ENCODE measurements at regions not wholly inside any gene's neighbourhood (a gene's known extent, or its start where the extent isn't known, plus 50 kb on each side); places are given as distances from the start of the nearest gene placed in this dataset.

DNA sequence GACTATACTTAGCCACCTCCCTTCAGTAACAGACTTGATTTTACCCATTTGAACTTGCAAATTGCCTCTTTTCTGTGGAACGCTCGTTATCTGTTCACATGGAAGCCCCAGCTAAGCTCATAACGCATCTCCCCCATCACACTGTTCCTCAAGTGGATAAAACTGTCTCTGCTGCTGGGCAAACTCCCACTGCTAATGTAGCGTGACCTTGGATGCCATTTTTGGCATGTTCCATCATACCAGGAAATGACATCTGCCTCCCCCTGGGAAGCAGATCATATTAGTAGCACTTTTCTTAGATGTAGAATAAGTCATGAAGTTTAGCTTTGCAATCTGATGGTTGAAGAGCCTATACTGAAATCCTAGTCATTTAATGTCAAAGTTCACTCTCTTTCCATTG, 528.7 kb upstream of the PLXNA2 start:
- Mint-ChIP-seq H3K9me3 (peaks cover 8% of the 10 kb centered on the region), H3K27me3 (no peaks in the 10 kb centered on the region), H3K36me3 (no peaks in the 10 kb centered on the region), H3K27ac (no peak overlapping the region), H3K4me1 (ENCODE audit: low read depth in 2 of 2) (no peaks in the 10 kb centered on the region), H3K4me3 (no peak overlapping the region)
- DNase-seq (ENCODE audit: low spot score) (no peak), ATAC-seq (no peak)

DNA sequence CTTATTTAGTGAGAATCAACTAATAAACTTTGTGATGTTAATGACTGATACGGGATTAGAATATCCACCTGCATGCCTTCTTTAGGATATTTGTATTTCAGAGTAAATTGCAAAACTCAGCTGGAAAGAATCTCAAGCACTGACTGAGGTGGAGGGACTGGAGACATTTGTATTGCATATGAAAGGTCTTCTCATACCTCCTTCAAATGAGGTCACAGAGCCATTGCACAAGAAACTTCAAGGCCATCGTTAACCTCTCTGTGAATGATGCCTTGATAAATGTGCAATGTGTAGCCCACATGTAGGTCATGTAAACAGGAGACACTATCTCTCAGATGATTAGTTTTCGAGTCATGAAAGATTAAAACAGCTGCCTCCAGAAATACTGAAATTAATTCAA, 531.7 kb upstream of the PLXNA2 start:
- peaks cover 8% of the 10 kb centered on the region for H3K9me3 Mint-ChIP-seq
- DNase-seq (ENCODE audit: low spot score) (no peak), ATAC-seq (no peak)
- H3K4me1 Mint-ChIP-seq (ENCODE audit: low read depth in 2 of 2), result no peaks in the 10 kb centered on the region
- no peak overlapping the region for H3K27ac Mint-ChIP-seq
- no peaks in the 10 kb centered on the region for H3K36me3 Mint-ChIP-seq
- no peak overlapping the region for H3K4me3 Mint-ChIP-seq
- no peaks in the 10 kb centered on the region for H3K27me3 Mint-ChIP-seq

DNA sequence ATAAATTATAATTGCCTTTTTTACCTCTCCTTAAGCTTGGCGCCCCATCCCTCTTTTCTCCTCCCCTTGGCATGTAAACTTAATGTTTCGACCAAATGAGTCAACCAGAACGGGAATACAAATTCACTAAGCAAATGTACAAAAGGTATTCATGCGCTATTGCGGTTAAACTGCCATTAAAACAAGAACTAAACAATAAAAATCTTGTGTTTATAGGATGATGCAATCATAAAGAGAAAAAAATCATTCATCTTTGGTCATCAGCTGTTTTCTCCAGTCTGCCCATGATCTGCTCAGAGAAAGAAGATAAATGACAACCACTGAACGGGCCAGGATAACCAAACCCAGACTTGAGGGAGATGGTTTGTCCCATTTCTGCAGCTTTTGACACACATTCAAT, 534.2 kb upstream of the PLXNA2 start:
- Mint-ChIP-seq H3K27ac (no peak overlapping the region), H3K36me3 (no peaks in the 10 kb centered on the region), H3K4me1 (ENCODE audit: low read depth in 2 of 2) (no peaks in the 10 kb centered on the region), H3K4me3 (no peak overlapping the region), H3K9me3 (peaks cover 6% of the 10 kb centered on the region), H3K27me3 (no peaks in the 10 kb centered on the region)
- ATAC-seq, result no peak
- no peak for DNase-seq (ENCODE audit: low spot score)

DNA sequence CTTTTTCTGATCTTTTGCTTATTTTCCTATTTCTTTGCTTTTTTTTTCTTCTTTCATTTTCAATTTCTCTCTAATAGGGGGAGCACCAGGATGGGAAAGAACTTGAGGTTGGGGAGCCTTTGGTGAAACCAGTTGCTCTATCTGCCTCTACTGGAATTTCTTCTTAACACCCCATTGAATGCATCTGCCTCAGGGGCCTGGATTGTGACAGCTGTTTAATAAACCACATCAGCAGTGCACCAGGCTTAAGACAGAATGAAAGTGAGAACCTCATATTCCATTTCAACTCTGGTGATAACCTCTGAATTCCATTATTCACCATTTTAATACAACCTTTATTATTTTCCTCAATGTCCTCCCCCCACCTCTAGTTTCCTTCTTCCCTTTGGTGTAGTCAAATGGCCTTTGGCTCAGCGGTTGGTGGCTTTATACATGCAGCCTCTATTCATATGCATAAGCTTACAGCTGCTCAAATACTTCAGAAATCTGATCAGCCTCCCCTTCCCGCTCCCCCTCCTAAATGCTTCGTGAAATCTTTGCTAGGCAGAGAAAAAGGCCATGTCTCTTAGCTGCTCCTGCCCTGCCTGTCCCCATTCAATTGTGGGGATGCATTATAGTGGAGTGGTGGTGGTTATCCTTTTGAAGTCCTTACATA, 537.3 kb upstream of the PLXNA2 start:
- no peak overlapping the region for H3K27ac Mint-ChIP-seq
- no peaks in the 10 kb centered on the region for H3K4me1 Mint-ChIP-seq (ENCODE audit: low read depth in 2 of 2)
- no peaks in the 10 kb centered on the region for H3K36me3 Mint-ChIP-seq
- DNase-seq (ENCODE audit: low spot score), result no peak
- no peaks in the 10 kb centered on the region for H3K9me3 Mint-ChIP-seq
- no peak for ATAC-seq
- H3K4me3 Mint-ChIP-seq, result no peak overlapping the region
- H3K27me3 Mint-ChIP-seq, result no peaks in the 10 kb centered on the region

DNA sequence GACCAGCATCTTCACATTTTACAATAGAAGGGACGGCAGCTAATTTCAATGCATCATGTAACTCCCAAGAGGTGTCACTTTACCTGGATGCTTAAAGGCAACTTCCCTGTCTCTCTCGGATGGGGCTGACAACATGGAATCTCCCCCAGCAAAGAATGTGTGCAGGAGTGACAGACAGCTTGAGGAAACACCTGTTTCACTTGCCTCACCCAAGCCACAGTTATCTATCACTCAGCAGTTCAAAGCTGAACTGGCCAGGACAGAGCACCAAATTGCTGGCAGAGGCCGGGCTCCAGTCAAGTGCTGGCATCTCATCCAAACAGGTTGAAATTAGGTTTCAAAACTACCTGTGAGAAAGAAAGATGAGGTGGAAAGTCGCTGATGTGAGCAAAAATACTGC, 538.0 kb upstream of the PLXNA2 start:
- no peaks in the 10 kb centered on the region for H3K36me3 Mint-ChIP-seq
- no peak overlapping the region for H3K27ac Mint-ChIP-seq
- no peaks in the 10 kb centered on the region for H3K9me3 Mint-ChIP-seq
- ATAC-seq, result no peak
- no peaks in the 10 kb centered on the region for H3K4me1 Mint-ChIP-seq (ENCODE audit: low read depth in 2 of 2)
- no peak for DNase-seq (ENCODE audit: low spot score)
- H3K4me3 Mint-ChIP-seq, result no peak overlapping the region
- H3K27me3 Mint-ChIP-seq, result no peaks in the 10 kb centered on the region

DNA sequence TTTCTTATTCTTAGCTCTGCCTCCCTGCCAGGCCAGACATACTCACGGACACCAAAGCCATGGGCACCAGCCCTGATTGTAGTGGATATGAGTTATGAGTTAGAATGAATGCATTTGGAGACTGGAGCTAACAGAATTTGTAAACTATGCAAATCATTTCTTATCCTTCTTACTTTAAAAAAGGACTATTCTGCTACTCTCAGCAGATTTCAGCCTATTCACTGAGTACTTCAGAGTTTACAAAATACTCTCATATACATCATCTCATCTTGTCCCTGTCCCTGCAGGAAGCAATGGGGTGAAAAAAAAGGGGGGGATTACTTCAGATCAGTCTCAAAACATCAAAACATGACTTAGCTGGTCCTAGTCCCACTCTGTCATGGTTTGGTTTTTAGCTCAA, 541.4 kb upstream of the PLXNA2 start:
- DNase-seq (ENCODE audit: low spot score) (no peak), ATAC-seq (no peak)
- Mint-ChIP-seq H3K36me3 (no peaks in the 10 kb centered on the region), H3K27me3 (no peaks in the 10 kb centered on the region), H3K9me3 (no peaks in the 10 kb centered on the region), H3K27ac (no peak overlapping the region), H3K4me3 (no peak overlapping the region), H3K4me1 (ENCODE audit: low read depth in 2 of 2) (no peaks in the 10 kb centered on the region)

DNA sequence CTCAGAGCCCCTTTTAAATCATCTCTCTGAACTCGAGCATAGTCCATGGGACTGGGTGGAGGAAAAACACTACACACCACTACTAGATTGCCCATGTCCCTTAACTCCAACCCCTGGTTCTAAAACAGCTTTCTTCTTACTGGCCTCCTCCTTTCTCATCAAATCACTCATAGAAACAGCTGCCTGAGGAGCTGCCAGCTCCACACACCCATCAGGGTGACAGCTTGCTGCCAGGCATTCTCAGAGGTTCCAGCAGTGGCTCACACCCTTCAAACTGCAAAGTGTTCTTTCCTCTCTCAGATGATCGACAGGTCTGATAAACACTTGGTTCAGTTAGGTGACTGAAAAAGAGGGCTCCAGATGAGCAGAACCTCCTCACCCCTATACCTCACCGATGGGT, 543.0 kb upstream of the PLXNA2 start:
- Mint-ChIP-seq H3K27me3 (no peaks in the 10 kb centered on the region), H3K36me3 (no peaks in the 10 kb centered on the region)
- DNase-seq (ENCODE audit: low spot score), result no peak

DNA sequence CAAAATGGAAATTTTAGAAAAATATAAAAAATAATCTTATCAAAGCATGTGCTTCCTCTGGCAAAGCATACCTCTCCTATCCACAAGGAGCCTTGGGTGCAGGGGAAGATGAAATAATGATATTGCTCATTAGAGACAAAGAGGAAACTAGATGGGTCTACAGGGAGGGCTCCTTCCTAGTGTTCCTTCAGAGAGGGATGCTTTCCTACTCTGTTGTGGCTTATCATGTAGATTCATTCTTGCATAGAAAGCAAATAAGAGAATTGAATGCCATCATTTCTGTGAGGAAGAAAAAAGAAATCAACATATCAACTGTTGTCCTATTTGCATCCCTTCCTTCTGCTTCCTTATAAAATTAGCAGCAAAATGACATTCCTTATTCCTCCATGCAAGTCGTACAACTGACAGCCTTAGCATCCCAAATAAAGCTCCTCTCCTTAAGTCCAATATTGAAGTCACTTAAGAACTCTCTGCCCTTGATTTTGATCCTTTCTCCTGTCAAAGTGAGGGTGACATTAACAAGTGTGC, 543.9 kb upstream of the PLXNA2 start:
- H3K27ac Mint-ChIP-seq, result no peak overlapping the region
- DNase-seq (ENCODE audit: low spot score), result no peak
- no peaks in the 10 kb centered on the region for H3K27me3 Mint-ChIP-seq
- H3K36me3 Mint-ChIP-seq, result no peaks in the 10 kb centered on the region
- no peak for ATAC-seq
- H3K4me1 Mint-ChIP-seq (ENCODE audit: low read depth in 2 of 2), result no peaks in the 10 kb centered on the region
- H3K4me3 Mint-ChIP-seq, result no peak overlapping the region
- H3K9me3 Mint-ChIP-seq, result no peaks in the 10 kb centered on the region

More for the DNA sequence above, 543.0 kb upstream of the PLXNA2 start:
- no peak for ATAC-seq
- no peaks in the 10 kb centered on the region for H3K4me1 Mint-ChIP-seq (ENCODE audit: low read depth in 2 of 2)
- no peak overlapping the region for H3K27ac Mint-ChIP-seq
- no peaks in the 10 kb centered on the region for H3K9me3 Mint-ChIP-seq
- H3K4me3 Mint-ChIP-seq, result no peak overlapping the region

DNA sequence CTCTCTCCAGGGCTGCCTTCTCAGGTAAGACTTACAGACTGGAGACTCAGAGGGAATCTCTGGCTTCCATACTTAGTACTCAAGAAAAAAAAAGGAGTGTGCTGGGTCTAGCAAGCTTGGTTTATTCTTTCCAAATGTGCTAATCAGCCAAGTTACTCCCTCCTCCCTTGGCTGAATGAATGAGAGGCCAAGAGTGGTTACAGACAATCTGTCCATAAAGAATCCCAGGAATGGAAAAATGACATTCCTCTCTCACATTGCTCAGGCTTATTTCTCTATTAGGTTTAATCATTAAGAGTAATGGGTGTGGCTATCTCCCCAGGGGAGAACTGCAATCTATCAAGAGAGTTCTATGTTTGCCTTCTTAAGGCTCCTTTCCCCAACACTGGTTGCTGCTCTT, 547.3 kb upstream of the PLXNA2 start:
- Mint-ChIP-seq H3K4me1 (ENCODE audit: low read depth in 2 of 2) (no peaks in the 10 kb centered on the region), H3K9me3 (no peaks in the 10 kb centered on the region), H3K27me3 (peaks cover 0 to 8% of the 10 kb centered on the region in 2 donors), H3K4me3 (no peak overlapping the region), H3K36me3 (no peaks in the 10 kb centered on the region), H3K27ac (no peak overlapping the region)
- ATAC-seq (no peak), DNase-seq (ENCODE audit: low spot score) (no peak)

DNA sequence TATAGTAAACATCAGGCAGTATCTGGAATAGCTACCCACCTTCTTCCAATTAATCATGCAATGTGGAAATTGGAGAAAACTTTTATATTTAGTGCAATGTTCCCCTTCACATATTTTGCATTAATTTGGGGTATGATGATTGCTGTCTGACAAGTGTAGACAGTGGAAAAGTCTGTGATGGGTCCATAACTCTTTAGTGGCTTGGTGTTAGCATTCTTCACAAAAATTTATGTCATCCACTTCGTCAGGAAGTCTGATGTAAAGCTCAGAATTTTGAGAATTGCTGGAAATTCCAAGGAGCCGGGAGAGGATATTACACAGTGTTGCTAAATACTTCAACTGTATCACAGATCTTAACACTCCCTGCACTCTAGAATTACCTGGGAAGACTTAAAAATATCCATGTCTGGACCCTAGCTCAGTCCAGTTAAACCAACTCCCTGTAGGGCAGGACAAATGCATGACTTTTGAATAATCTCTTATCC, 549.7 kb upstream of the PLXNA2 start:
- no peak for ATAC-seq

DNA sequence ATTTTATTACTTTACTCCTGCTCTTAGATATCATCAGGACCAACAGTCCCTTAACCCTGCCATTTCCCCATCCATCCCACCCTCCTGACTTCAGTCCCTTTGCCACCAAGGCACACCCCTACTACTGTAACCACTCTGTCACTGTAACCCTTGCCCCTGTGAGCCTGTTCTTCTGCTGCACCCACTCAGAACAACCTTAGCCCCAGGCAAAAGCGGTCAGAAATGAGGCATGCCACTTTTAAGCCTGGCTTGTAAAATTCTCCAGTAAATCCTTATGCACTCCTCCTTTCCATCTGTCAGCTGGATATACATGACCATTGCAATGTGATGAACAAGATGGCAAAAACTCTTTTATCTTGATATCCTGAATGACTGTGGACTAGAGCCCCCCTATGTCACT, 555.0 kb upstream of the PLXNA2 start:
- no peak overlapping the region for H3K27ac Mint-ChIP-seq
- H3K4me3 Mint-ChIP-seq, result no peak overlapping the region
- no peaks in the 10 kb centered on the region for H3K9me3 Mint-ChIP-seq
- no peaks in the 10 kb centered on the region for H3K36me3 Mint-ChIP-seq
- H3K4me1 Mint-ChIP-seq (ENCODE audit: low read depth in 2 of 2), result no peaks in the 10 kb centered on the region
- DNase-seq (ENCODE audit: low spot score) (no peak), ATAC-seq (no peak)
- peaks cover 0 to 8% of the 10 kb centered on the region in 2 donors for H3K27me3 Mint-ChIP-seq

More for the DNA sequence above, 549.7 kb upstream of the PLXNA2 start:
- Mint-ChIP-seq H3K27ac (no peak overlapping the region), H3K27me3 (peaks cover 0 to 8% of the 10 kb centered on the region in 2 donors), H3K36me3 (no peaks in the 10 kb centered on the region), H3K4me1 (ENCODE audit: low read depth in 2 of 2) (no peaks in the 10 kb centered on the region), H3K9me3 (no peaks in the 10 kb centered on the region), H3K4me3 (no peak overlapping the region)
- no peak for DNase-seq (ENCODE audit: low spot score)

DNA sequence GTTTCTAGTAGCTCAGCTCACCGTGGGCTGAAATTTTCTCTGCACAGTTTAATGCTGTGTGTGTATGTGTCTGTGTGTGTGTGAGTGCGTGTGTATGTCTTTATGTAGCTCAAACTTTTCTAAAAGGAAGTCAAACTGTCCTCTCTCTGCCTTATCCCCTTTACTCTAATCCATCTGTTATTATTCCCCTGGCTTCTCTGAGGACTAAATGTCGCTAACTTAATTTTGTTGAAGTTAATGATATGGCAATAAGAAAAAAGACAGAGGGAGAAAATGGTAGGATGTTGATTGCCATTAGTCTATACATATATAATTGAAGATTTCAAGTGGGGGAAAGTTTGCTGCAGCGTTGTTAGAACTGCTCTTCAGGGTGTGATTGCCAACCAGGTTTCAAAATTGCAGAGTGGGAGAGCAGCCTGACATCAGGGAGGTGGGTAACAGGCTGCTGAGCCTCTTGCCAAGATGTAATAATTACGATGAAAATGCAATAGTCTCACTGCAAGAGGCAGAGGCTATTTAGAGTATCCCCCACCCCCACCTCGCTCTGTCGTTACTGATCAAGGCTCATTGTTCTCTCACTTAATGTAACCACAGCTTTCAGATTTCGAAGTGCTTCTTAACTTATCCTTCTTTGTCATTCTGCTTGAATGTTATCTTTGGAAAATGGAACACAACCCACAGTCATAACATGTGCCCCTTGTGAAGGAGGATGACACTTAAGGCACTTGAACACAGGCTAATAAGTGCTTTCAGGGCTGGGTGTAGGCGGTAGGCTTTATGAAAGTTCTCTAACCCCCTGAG, 559.0 kb upstream of the PLXNA2 start:
- no peaks in the 10 kb centered on the region for H3K4me1 Mint-ChIP-seq (ENCODE audit: low read depth in 2 of 2)
- ATAC-seq (no peak), DNase-seq (ENCODE audit: low spot score) (no peak)
- H3K36me3 Mint-ChIP-seq, result no peaks in the 10 kb centered on the region
- H3K9me3 Mint-ChIP-seq, result no peaks in the 10 kb centered on the region
- no peaks in the 10 kb centered on the region for H3K27me3 Mint-ChIP-seq
- no peak overlapping the region for H3K27ac Mint-ChIP-seq
- H3K4me3 Mint-ChIP-seq, result no peak overlapping the region

DNA sequence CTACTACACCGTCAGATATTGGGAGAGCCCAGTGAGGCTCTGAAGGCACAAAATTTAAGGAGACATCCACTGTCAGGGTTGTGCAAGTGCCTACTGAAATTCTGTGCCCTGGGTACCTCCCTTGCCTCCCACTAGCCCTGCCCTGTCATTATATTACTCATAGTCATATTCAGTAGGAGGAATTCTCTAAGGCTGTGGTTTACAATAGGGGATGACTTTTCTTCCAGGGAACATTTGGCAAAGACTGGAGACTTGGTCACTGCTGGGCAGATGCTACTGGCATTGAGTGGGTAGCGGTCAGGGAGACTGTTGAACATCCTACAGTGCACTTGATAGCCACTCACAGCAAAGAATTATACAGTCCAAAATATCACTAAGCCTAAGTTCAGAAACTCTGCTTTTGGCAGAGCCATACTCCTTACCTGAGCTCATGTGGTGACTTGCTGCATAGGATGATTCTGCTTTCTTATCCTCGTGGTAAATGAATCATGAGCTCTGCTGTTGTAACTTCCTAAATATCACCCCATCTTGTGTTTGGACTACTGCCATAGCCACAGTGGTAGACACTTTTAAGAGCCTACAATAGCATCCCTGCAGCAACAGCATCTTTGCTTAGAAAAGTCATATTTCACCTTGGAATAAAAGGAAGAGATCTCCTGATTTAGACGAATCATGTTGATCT, 563.4 kb upstream of the PLXNA2 start:
- ATAC-seq, result no peak
- peaks cover 8% of the 10 kb centered on the region for H3K9me3 Mint-ChIP-seq

DNA sequence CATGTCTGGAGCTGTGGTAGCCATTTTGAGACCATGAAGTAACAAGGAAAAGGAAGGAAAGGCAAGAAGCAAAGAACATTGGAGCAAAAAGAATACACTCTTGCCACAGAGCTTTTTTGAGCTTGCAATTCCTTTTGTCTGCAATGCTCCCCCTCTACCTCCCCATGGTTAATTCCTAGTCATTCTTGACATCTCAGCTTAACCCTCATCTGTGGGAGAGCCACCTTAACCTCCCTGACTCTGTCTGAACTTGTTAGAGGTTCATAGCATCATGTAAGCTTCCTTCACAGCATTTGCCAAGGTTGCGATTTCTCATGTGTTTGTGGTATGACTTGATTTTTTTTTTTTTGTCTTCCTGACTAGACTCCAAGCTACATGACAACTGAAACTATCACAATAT, 564.1 kb upstream of the PLXNA2 start:
- Mint-ChIP-seq H3K4me3 (no peak overlapping the region), H3K27me3 (peaks cover 3 to 5% of the 10 kb centered on the region in 2 donors), H3K4me1 (ENCODE audit: low read depth in 2 of 2) (no peaks in the 10 kb centered on the region), H3K36me3 (no peaks in the 10 kb centered on the region), H3K27ac (no peak overlapping the region), H3K9me3 (peaks cover 8% of the 10 kb centered on the region)
- DNase-seq (ENCODE audit: low spot score) (no peak), ATAC-seq (no peak)

More for the DNA sequence above, 563.4 kb upstream of the PLXNA2 start:
- H3K36me3 Mint-ChIP-seq, result no peaks in the 10 kb centered on the region
- no peak for DNase-seq (ENCODE audit: low spot score)
- no peak overlapping the region for H3K4me3 Mint-ChIP-seq
- peaks cover 3 to 5% of the 10 kb centered on the region in 2 donors for H3K27me3 Mint-ChIP-seq
- H3K4me1 Mint-ChIP-seq (ENCODE audit: low read depth in 2 of 2), result no peaks in the 10 kb centered on the region
- no peak overlapping the region for H3K27ac Mint-ChIP-seq

Data from natural killer cell treated with Interleukin-12 subunit alpha and Interleukin-12 subunit beta and Interleukin-15 and Interleukin-18, amount 100 ng/mL, for 72 hours (primary cell).